ENCODE measurements at regions not wholly inside any gene's neighbourhood (a gene's known extent, or its start where the extent isn't known, plus 50 kb on each side); places are given as distances from the start of the nearest gene placed in this dataset.

- no peak overlapping the region for H3K27ac Mint-ChIP-seq
- no peaks in the 10 kb centered on the region for H3K36me3 Mint-ChIP-seq
- DNase-seq (ENCODE audit: low spot score) (no peak), ATAC-seq (no peak)
- H3K9me3 Mint-ChIP-seq, result peaks cover 2% of the 10 kb centered on the region
- CTCF ChIA-PET, result no interaction called here
- no peak overlapping the region for H3K4me3 Mint-ChIP-seq
- POLR2A ChIA-PET, result no interaction called here
- peaks cover 13% of the 10 kb centered on the region for H3K4me1 Mint-ChIP-seq
- TF ChIP-seq MXD4 (CRISPR knock-in tag; IDR thresholded peaks at IDR 0.05; ENCODE audit: borderline replicate concordance), result no peak
- no peak for TF ChIP-seq NR2C2 (CRISPR knock-in tag; IDR thresholded peaks at IDR 0.05)
- TF ChIP-seq GRHL2 (CRISPR knock-in tag; IDR thresholded peaks at IDR 0.05; ENCODE audit: insufficient replicate concordance, severe bottlenecking), result no peak
- TF ChIP-seq ZSCAN18 (CRISPR knock-in tag; IDR thresholded peaks at IDR 0.05), result no peak
- TF ChIP-seq GABPB1 (CRISPR knock-in tag; IDR thresholded peaks at IDR 0.05), result no peak
- TF ChIP-seq TEAD4 (CRISPR knock-in tag; IDR thresholded peaks at IDR 0.05), result no peak
- no peak for TF ChIP-seq FOXP4 (CRISPR knock-in tag; IDR thresholded peaks at IDR 0.05)
- TF ChIP-seq, protein P1, sequence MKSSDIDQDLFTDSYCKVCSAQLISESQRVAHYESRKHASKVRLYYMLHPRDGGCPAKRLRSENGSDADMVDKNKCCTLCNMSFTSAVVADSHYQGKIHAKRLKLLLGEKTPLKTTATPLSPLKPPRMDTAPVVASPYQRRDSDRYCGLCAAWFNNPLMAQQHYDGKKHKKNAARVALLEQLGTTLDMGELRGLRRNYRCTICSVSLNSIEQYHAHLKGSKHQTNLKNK (CRISPR knock-in tag; IDR thresholded peaks at IDR 0.05), result no peak
- no peaks in the 10 kb centered on the region for H3K27me3 Mint-ChIP-seq (ENCODE audit: low read depth)
Observed at GRCh38 chr3:18046131-18046915, 303.9 kb upstream of the TBC1D5 start.

DNA sequence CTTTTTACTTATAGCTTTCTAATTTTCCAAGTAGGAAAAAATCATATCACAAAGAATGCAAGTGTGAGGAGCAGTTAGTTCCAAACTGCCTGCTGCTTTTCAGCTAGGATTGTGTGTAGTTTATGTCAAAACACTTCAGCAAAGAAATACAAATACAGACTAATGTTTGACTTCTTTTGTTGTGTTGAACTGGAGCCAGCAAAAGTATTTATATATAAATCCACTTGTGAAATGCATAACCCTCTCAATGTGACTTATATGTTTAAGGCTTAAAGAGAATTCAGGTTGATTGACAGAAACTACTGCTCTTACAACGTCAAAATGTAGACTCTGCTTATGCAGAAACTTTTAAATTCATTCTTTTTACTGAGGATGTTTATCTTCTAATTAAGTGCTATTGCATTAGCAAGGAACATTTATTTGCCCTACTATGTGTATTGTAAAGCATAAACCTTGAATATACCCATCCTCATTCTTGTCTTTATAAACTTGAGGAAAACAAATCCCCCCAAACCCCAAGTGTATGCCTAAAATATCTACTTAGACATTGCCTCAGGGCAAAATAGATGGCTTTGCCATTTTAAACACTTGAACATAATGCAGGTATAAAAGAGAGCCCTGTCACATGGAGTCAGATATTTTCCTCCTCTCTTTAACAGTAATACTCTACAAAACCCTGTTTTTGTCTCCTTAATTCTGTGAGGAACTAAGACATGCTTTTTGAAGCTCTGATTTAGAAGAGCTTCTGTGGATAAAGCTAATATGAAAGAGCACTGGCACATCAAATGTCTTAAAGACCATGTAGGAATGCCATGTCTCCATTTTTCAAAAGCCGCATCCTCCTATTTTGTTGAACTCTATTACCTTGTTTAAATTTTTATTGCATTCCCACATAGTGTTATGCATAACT lies 302.8 kb upstream of the TBC1D5 start:
- Mint-ChIP-seq H3K4me1 (peaks cover 11% of the 10 kb centered on the region), H3K27ac (no peak overlapping the region), H3K27me3 (ENCODE audit: low read depth) (no peaks in the 10 kb centered on the region), H3K36me3 (no peaks in the 10 kb centered on the region), H3K4me3 (no peak overlapping the region), H3K9me3 (peaks cover 8% of the 10 kb centered on the region)
- TF ChIP-seq E2F4 (CRISPR knock-in tag; IDR thresholded peaks at IDR 0.05; ENCODE audit: borderline replicate concordance, low read depth) (no peak), GRHL2 (CRISPR knock-in tag; IDR thresholded peaks at IDR 0.05; ENCODE audit: insufficient replicate concordance, severe bottlenecking) (no peak), E2F5 (CRISPR knock-in tag; IDR thresholded peaks at IDR 0.05) (no peak), SP1 (CRISPR knock-in tag; conservative IDR thresholded peaks at IDR 0.05) (no peak), CREM (CRISPR knock-in tag; IDR thresholded peaks at IDR 0.05) (no peak), ZSCAN18 (CRISPR knock-in tag; IDR thresholded peaks at IDR 0.05) (no peak), ZNF219 (CRISPR knock-in tag; IDR thresholded peaks at IDR 0.05; ENCODE audit: borderline replicate concordance) (no peak)
- TF ChIP-seq, protein P2, sequence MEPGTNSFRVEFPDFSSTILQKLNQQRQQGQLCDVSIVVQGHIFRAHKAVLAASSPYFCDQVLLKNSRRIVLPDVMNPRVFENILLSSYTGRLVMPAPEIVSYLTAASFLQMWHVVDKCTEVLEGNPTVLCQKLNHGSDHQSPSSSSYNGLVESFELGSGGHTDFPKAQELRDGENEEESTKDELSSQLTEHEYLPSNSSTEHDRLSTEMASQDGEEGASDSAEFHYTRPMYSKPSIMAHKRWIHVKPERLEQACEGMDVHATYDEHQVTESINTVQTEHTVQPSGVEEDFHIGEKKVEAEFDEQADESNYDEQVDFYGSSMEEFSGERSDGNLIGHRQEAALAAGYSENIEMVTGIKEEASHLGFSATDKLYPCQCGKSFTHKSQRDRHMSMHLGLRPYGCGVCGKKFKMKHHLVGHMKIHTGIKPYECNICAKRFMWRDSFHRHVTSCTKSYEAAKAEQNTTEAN (CRISPR knock-in tag; IDR thresholded peaks at IDR 0.05), result no peak
- TF ChIP-seq, protein P3, sequence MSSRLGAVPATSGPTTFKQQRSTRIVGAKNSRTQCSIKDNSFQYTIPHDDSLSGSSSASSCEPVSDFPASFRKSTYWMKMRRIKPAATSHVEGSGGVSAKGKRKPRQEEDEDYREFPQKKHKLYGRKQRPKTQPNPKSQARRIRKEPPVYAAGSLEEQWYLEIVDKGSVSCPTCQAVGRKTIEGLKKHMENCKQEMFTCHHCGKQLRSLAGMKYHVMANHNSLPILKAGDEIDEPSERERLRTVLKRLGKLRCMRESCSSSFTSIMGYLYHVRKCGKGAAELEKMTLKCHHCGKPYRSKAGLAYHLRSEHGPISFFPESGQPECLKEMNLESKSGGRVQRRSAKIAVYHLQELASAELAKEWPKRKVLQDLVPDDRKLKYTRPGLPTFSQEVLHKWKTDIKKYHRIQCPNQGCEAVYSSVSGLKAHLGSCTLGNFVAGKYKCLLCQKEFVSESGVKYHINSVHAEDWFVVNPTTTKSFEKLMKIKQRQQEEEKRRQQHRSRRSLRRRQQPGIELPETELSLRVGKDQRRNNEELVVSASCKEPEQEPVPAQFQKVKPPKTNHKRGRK (CRISPR knock-in tag; IDR thresholded peaks at IDR 0.05; ENCODE audit: borderline replicate concordance), result no peak
- ATAC-seq (no peak), DNase-seq (ENCODE audit: low spot score) (no peak)
- POLR2A ChIA-PET, result no interaction called here
- CTCF ChIA-PET, result no interaction called here

All from WTC11 (cell line).